PC-9 (cell line): ENCODE measurements at regions not wholly inside any gene's neighbourhood (a gene's known extent, or its start where the extent isn't known, plus 50 kb on each side); places are given as distances from the start of the nearest gene placed in this dataset.

Source experiments
- CTCF ChIP-seq: fragments of 200-600 bp; sonication (generic); conservative IDR thresholded peaks from 2 replicates; pipeline ENCODE4 v1.6.1; 2017; ENCODE audit warnings: mixed run types, antibody characterized with exemption, mild to moderate bottlenecking, moderate library complexity
- EZH2 ChIP-seq: fragments of 200-600 bp; sonication (generic); IDR thresholded peaks from 2 replicates; pipeline ENCODE4 v1.8.0; 2017; ENCODE audit warnings: antibody characterized with exemption, low read depth

DNA sequence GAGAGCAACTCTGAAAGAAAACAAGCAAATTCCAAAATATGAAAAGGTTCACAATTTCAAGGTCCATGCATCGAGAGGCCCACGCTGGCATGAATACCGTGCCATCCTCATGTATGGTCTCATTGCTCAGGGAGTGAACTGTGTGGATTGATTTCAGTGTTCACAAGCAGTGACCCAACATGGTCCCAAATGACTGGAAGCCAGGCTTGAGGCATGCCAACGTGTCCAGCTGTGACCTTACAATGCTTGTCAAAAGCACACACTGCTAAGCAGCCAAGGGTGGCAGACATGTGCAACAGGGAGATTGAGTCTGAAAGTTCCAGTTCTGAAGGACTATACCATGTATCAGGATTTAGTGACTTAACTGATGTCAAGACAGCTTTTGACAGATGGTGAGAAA lies 58.7 kb upstream of the CLDN24 start:
- TF ChIP-seq CTCF (no peak), EZH2 (no peak)
